ENCODE measurements at regions not wholly inside any gene's neighbourhood (a gene's known extent, or its start where the extent isn't known, plus 50 kb on each side); places are given as distances from the start of the nearest gene placed in this dataset.
A peak's percentile ranks its signal among the peaks of the same experiment; 100 is the strongest.

DNA sequence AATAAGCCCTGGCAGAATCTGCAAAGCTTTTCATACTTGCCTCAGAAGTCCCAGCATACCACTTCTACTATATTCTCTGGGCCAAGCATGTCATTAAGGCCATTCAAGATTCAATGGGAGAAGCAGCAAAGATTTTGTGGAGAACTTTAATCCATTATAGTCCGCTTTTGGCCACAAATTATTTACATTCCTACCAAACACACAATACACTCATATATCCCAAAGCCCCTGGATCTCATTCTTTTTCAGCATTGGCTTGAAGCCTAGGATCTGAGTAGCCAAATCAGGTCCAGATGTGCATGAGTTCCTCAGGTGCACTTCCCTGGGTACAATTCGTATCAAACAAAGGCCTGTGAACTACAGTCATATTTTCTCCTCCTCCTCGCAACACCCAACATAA, 203.4 kb downstream of the NDFIP2 start:
- intact Hi-C loops (cut with micrococcal nuclease), result no loop called here
- Mint-ChIP-seq H3K27ac (no peak overlapping the region), H3K4me1 (no peaks in the 10 kb centered on the region), H3K9me3 (peaks cover 2% of the 10 kb centered on the region), H3K36me3 (ENCODE audit: low read depth) (no peaks in the 10 kb centered on the region), H3K27me3 (no peaks in the 10 kb centered on the region), H3K4me3 (no peak overlapping the region)
- ATAC-seq (ENCODE audit: low read depth) (no peak), DNase-seq (no peak)
- POLR2A ChIA-PET, result no interaction called here
- CTCF ChIA-PET, result no interaction called here
- TF ChIP-seq, protein P1, sequence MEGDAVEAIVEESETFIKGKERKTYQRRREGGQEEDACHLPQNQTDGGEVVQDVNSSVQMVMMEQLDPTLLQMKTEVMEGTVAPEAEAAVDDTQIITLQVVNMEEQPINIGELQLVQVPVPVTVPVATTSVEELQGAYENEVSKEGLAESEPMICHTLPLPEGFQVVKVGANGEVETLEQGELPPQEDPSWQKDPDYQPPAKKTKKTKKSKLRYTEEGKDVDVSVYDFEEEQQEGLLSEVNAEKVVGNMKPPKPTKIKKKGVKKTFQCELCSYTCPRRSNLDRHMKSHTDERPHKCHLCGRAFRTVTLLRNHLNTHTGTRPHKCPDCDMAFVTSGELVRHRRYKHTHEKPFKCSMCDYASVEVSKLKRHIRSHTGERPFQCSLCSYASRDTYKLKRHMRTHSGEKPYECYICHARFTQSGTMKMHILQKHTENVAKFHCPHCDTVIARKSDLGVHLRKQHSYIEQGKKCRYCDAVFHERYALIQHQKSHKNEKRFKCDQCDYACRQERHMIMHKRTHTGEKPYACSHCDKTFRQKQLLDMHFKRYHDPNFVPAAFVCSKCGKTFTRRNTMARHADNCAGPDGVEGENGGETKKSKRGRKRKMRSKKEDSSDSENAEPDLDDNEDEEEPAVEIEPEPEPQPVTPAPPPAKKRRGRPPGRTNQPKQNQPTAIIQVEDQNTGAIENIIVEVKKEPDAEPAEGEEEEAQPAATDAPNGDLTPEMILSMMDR (IDR thresholded peaks at IDR 0.05), result no peak

DNA sequence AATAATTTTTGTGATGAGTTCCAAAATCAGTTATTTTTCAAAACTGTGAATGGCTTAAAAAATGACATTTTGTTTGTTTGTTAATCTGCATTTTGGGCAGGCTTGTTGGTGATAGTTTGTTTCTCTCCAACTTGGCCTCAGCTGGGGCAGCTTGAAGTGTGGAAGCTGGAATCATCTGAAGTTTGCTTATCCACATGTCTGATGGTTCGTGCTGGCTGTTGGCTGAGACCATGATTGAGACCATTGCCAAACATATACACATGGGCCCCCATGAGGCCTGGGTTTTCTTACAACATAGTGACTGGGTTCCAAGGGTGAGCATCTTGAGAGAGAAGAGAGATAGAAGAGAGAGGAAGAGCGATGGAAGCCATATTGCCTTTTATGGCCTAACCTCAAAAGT, 201.2 kb downstream of the NDFIP2 start:
- Mint-ChIP-seq H3K27ac (no peak overlapping the region), H3K27me3 (no peaks in the 10 kb centered on the region), H3K9me3 (peaks cover 2% of the 10 kb centered on the region), H3K4me1 (no peaks in the 10 kb centered on the region), H3K4me3 (no peak overlapping the region), H3K36me3 (ENCODE audit: low read depth) (no peaks in the 10 kb centered on the region)
- DNase-seq (no peak), ATAC-seq (ENCODE audit: low read depth) (no peak)
- intact Hi-C loops (cut with micrococcal nuclease), result no loop called here
- TF ChIP-seq, protein P1 (IDR thresholded peaks at IDR 0.05), result no peak
- POLR2A ChIA-PET, result no interaction called here
- CTCF ChIA-PET, result no interaction called here

DNA sequence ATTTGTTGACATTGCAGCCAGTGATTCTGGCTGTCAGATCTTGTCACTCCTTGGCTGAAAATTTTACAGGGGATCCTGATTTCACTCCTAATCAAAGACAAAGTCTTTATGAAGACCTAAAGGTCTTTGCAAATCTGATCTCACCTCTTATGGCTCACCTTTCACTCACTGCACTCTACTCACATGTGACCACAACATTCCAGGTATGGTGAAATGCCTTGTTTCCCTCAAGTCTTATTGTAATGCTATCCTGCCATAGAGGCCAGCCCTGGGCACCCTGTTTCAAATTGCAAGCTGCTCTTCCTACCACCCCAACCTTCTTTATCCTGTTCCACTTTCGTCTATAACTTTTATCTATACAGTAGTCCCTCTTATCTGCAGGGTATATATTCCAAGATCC, 200.1 kb downstream of the NDFIP2 start:
- TF ChIP-seq, protein P1 (IDR thresholded peaks at IDR 0.05), result no peak
- DNase-seq (no peak), ATAC-seq (ENCODE audit: low read depth) (no peak)
- POLR2A ChIA-PET, result no interaction called here
- Mint-ChIP-seq H3K27ac (no peak overlapping the region), H3K27me3 (no peaks in the 10 kb centered on the region), H3K36me3 (ENCODE audit: low read depth) (no peaks in the 10 kb centered on the region), H3K9me3 (peaks cover 2% of the 10 kb centered on the region), H3K4me1 (no peaks in the 10 kb centered on the region), H3K4me3 (no peak overlapping the region)
- intact Hi-C loops (cut with micrococcal nuclease), result no loop called here
- CTCF ChIA-PET, result no interaction called here

DNA sequence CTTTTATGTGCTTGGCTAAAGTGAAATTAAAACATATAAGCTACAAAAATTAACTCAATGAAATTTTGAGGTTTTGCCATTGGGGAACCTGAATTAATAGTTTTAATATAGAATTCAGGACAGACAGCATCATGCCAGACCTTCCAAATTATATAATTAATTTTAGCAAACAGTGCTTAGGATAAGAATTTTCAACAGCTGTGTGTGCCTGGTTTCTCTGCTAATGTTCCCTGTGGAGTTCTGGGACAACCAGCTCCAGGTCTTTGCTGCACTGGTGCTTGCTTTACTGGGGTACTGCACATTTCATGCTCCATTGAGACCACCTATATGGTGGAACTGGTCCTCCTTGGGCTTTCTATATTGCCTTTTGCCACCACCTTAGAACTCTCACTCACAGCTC, 199.5 kb downstream of the NDFIP2 start:
- H3K4me3 Mint-ChIP-seq, result no peak overlapping the region
- no peaks in the 10 kb centered on the region for H3K27me3 Mint-ChIP-seq
- no peak overlapping the region for H3K27ac Mint-ChIP-seq
- ChIA-PET POLR2A (no interaction called here), CTCF (interaction anchor here (2.4 to 2.8 kb wide), 2 partner anchors 10 to 1337 kb away, joined by 9 to 37 read pairs; no protein-coding TSS in a partner anchor)
- ATAC-seq (ENCODE audit: low read depth) (no peak), DNase-seq (no peak)
- intact Hi-C loops (cut with micrococcal nuclease), result no loop called here
- no peaks in the 10 kb centered on the region for H3K4me1 Mint-ChIP-seq
- TF ChIP-seq, protein P1 (IDR thresholded peaks at IDR 0.05), result no peak
- no peaks in the 10 kb centered on the region for H3K36me3 Mint-ChIP-seq (ENCODE audit: low read depth)
- peaks cover 2% of the 10 kb centered on the region for H3K9me3 Mint-ChIP-seq

DNA sequence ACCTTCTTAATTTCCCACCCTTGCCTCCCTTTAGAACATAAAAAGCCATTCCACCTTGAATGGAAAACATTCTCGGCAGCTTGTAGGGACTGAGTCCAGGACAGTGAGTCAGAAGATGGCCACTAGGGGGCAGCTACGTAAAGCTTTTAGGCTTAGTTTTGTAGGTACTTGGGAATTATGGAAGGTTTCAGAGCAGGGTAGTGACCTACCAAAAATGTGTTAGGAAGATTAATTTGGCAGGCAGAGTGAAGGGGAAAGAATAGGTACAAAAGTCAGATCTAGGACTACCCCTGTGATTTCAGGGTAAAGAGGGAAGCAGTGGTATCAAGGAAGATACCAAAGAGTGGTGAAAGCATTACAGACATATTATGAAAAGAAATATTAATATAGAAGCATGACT, 198.4 kb downstream of the NDFIP2 start:
- DNase-seq (no peak), ATAC-seq (ENCODE audit: low read depth) (no peak)
- Mint-ChIP-seq H3K27me3 (no peaks in the 10 kb centered on the region), H3K9me3 (peaks cover 2% of the 10 kb centered on the region), H3K27ac (no peak overlapping the region), H3K4me3 (no peak overlapping the region), H3K36me3 (ENCODE audit: low read depth) (no peaks in the 10 kb centered on the region), H3K4me1 (no peaks in the 10 kb centered on the region)
- intact Hi-C loops (cut with micrococcal nuclease), result loop anchor here (1.0 kb wide), 1 partner anchor 685 kb away; no protein-coding TSS in a partner anchor
- ChIA-PET POLR2A (no interaction called here), CTCF (interaction anchor here (0.7 to 2.8 kb wide), 10 partner anchors 9 to 1338 kb away, joined by 3 to 37 read pairs (median 4); no protein-coding TSS in a partner anchor)
- TF ChIP-seq, protein P1 (IDR thresholded peaks at IDR 0.05), result peak; percentile 52
